ENCODE measurements at regions not wholly inside any gene's neighbourhood (a gene's known extent, or its start where the extent isn't known, plus 50 kb on each side); places are given as distances from the start of the nearest gene placed in this dataset.

DNA sequence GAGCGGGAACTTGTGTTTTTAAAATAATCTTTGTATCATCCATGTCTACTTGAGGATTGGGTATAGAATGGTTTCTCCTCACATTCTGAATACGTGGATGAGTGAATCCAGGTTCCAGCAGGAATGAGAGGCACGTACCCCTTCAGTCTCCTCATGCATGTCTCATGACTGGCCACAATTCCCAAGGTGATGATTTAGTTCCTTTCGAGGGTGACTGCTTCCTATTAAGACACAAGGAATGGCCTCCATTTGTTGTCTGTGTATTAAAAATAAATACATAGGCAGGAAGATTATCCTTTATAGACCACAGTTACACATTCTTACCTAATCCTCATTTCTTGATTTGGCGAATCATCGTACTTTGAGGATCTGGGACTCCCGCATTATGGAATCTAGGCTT, 217.0 kb upstream of the LRIG1 start:
- H3K27ac ChIP-seq = no peak overlapping the region
- H3K4me3 ChIP-seq = no peak overlapping the region
- 96% methylated on average over 7 of the region's 7 CpGs for WGBS, 2 donors
- no peaks in the 10 kb centered on the region for H3K9me3 ChIP-seq
- DNase-seq (no peak), ATAC-seq (no peak), FAIRE-seq (no peak)
- H3K36me3 ChIP-seq = no peaks in the 10 kb centered on the region
- intact Hi-C loops (cut with DNase I) = no loop called here
- TF ChIP-seq, protein P1, sequence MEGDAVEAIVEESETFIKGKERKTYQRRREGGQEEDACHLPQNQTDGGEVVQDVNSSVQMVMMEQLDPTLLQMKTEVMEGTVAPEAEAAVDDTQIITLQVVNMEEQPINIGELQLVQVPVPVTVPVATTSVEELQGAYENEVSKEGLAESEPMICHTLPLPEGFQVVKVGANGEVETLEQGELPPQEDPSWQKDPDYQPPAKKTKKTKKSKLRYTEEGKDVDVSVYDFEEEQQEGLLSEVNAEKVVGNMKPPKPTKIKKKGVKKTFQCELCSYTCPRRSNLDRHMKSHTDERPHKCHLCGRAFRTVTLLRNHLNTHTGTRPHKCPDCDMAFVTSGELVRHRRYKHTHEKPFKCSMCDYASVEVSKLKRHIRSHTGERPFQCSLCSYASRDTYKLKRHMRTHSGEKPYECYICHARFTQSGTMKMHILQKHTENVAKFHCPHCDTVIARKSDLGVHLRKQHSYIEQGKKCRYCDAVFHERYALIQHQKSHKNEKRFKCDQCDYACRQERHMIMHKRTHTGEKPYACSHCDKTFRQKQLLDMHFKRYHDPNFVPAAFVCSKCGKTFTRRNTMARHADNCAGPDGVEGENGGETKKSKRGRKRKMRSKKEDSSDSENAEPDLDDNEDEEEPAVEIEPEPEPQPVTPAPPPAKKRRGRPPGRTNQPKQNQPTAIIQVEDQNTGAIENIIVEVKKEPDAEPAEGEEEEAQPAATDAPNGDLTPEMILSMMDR (IDR thresholded peaks at IDR 0.05) = no peak
- H3K4me1 ChIP-seq = no peaks in the 10 kb centered on the region
- no peaks in the 10 kb centered on the region for H3K27me3 ChIP-seq

DNA sequence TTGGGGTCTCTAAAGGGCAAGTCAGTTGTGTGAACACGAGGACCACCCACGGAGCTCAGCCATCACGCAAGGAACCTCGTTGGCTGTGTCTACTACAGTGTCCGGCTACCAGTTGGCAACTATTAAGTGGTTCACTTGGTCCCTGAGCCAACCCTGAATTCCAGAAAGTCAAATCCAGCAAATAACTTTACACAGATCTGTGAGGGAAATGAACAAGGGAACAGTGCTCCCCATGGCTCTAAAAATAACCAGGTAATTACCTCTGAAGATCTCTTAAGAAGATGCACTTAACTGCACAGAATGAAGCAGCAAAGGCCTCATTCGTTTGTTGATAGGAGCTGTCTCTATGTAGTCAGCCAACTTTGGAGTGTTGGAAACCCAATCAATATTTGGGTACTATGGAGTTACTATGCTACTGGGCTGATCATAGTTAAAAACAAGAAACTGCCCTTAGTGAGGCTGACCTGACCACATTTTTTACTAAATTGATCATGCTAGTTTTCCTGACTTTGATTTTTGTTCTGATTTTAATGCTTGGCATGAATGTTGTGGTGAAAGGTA, 219.1 kb upstream of the LRIG1 start:
- no peaks in the 10 kb centered on the region for H3K4me1 ChIP-seq
- intact Hi-C loops (cut with DNase I) = loop anchor here in 1 of 3 donors (10.0 kb wide), 1 partner anchor 315 kb away; no protein-coding TSS in a partner anchor
- H3K36me3 ChIP-seq = no peaks in the 10 kb centered on the region
- ATAC-seq = no peak
- no peak for DNase-seq
- H3K9me3 ChIP-seq = no peaks in the 10 kb centered on the region
- WGBS, 2 donors = 84 to 87% methylated on average over 6 of the region's 6 CpGs
- no peak overlapping the region for H3K27ac ChIP-seq
- FAIRE-seq = no peak
- no peaks in the 10 kb centered on the region for H3K27me3 ChIP-seq
- TF ChIP-seq, protein P1 (IDR thresholded peaks at IDR 0.05) = no peak
- no peak overlapping the region for H3K4me3 ChIP-seq

DNA sequence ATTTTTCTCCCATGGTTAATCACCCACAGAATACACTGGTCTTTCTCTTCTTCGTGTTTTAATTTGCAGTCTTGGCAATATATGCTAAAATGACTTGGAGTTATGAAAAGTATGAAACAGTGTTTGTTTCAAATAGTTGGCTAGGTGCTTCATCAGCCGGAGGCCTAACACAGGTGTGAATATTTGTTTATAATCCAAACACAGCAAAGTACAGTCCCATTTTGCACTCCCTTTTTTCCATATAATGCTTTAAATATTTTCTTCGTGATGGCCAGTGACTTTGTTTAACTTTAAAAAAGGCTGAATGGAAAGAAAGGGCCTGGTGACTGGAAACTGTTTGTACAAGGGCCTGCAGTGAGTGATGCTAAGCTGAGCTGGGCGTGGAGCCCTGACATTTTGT, 219.7 kb upstream of the LRIG1 start:
- ATAC-seq (no peak), FAIRE-seq (no peak), DNase-seq (no peak)
- 74 to 80% methylated on average over 4 of the region's 4 CpGs for WGBS, 2 donors
- Histone ChIP-seq H3K27me3 (no peaks in the 10 kb centered on the region), H3K4me3 (no peak overlapping the region), H3K27ac (no peak overlapping the region), H3K9me3 (no peaks in the 10 kb centered on the region), H3K4me1 (no peaks in the 10 kb centered on the region), H3K36me3 (no peaks in the 10 kb centered on the region)
- TF ChIP-seq, protein P1 (IDR thresholded peaks at IDR 0.05) = no peak
- intact Hi-C loops (cut with DNase I) = loop anchor here in 1 of 3 donors (10.0 kb wide), 1 partner anchor 316 kb away; no protein-coding TSS in a partner anchor

DNA sequence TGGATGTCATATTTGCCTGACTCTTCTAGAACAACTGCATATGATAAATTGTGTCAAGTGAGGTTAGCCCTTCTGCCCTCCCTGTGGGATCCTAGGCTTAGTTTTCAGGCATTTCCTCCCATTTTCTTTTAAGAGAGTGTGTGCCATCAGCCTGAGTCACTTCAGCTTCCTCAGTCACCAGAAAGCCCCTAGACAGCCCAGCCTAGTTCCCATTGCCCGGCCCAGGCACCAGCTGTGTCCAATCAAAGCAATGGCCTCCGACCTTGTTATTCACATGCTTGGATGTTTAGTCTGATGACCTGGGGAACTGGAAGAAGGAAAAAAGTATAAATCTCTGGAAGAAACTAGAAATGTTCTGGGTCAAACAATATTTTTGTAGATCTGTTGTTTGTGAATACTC, 221.9 kb upstream of the LRIG1 start:
- Histone ChIP-seq H3K9me3 (no peaks in the 10 kb centered on the region), H3K27ac (no peak overlapping the region), H3K4me3 (no peak overlapping the region), H3K4me1 (no peaks in the 10 kb centered on the region), H3K27me3 (no peaks in the 10 kb centered on the region), H3K36me3 (no peaks in the 10 kb centered on the region)
- 83 to 91% methylated on average over 2 of the region's 2 CpGs for WGBS, 2 donors
- DNase-seq (no peak), FAIRE-seq (no peak), ATAC-seq (peak in 1 of 4 donors; percentile 53)
- intact Hi-C loops (cut with DNase I) = loop anchor here in 1 of 3 donors (10.0 kb wide), 1 partner anchor 318 kb away; no protein-coding TSS in a partner anchor
- TF ChIP-seq, protein P1 (IDR thresholded peaks at IDR 0.05) = no peak

DNA sequence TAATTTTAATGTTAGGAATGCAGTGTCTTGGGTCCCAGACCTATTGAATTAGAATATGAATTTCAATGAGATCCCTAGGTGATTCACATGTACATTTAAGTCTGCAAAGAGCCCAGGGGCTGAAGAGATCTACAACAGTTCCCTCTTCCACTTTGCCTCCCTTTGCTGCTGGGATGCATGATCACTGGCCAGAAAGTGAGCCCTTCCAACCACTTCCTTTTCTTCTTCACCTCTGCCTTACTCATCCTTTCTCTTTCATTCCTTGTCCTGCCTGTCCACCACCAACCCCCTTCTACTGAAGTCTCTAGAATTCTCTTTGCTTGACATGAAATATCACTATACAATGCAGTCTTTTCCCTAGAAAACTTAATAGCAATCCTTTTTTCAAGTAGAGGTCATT, 222.4 kb upstream of the LRIG1 start:
- FAIRE-seq (no peak), ATAC-seq (no peak), DNase-seq (no peak)
- no peak overlapping the region for H3K27ac ChIP-seq
- H3K27me3 ChIP-seq = no peaks in the 10 kb centered on the region
- H3K9me3 ChIP-seq = no peaks in the 10 kb centered on the region
- intact Hi-C loops (cut with DNase I) = loop anchor here in 1 of 3 donors (10.0 kb wide), 1 partner anchor 318 kb away; no protein-coding TSS in a partner anchor
- no peaks in the 10 kb centered on the region for H3K4me1 ChIP-seq
- TF ChIP-seq, protein P1 (IDR thresholded peaks at IDR 0.05) = no peak
- H3K4me3 ChIP-seq = no peak overlapping the region
- H3K36me3 ChIP-seq = no peaks in the 10 kb centered on the region
